Gastrocnemius medialis (tissue), 4 donors: ENCODE measurements at regions not wholly inside any gene's neighbourhood (a gene's known extent, or its start where the extent isn't known, plus 50 kb on each side); places are given as distances from the start of the nearest gene placed in this dataset.

ENCODE experiments used
- ATAC-seq, 2 donors: fragments of 150-250 bp; one replicate each; pipeline ENCODE4 v1.9.1; 2016
- DNase-seq, 2 donors: peaks; one replicate each; pipeline ENCODE4 v3.0.0-alpha.2; 2019
- H3K27ac ChIP-seq, 4 donors: fragments of 200-600 bp; sonication (generic); 1 replicate in 1 of 4; 2 replicates in 3 of 4; pipeline ENCODE4 v1.5.1; 2016 to 2018; ENCODE audit warnings: mild to moderate bottlenecking in 2 of 4, moderate library complexity in 1 of 4
- H3K27me3 ChIP-seq, 3 donors: fragments of 200-600 bp; sonication (generic) in 2 of 3; 1 replicate in 1 of 3; 2 replicates in 2 of 3; pipeline versions ENCODE4 v1.5.1 to v1.6.0; 2016 to 2019; ENCODE audit warnings: mild to moderate bottlenecking in 1 of 3, moderate library complexity in 1 of 3
- H3K36me3 ChIP-seq, 2 donors: fragments of 200-600 bp; sonication (generic) in 1 of 2; one replicate each; pipeline ENCODE4 v1.5.1; 2017 to 2018
- H3K4me1 ChIP-seq, 2 donors: fragments of 200-600 bp; sonication (generic) in 1 of 2; one replicate each; pipeline ENCODE4 v1.5.1; 2016 to 2017; ENCODE audit warnings: mild to moderate bottlenecking in 2 of 2
- H3K4me3 ChIP-seq, 4 donors: fragments of 200-600 bp; sonication (generic) in 3 of 4; 1 replicate in 1 of 4; 2 replicates in 3 of 4; pipeline ENCODE4 v1.5.1; 2016 to 2019; ENCODE audit warnings: mild to moderate bottlenecking in 2 of 4
- H3K9me3 ChIP-seq, 3 donors: fragments of 200-600 bp; sonication (generic) in 2 of 3; 1 replicate in 1 of 3; 2 replicates in 2 of 3; pipeline ENCODE4 v1.5.1; 2016 to 2019
- POLR2A ChIP-seq, 2 donors: fragments of 450-650 bp; IDR thresholded peaks; one replicate each; pipeline ENCODE4 v1.6.1; 2017; ENCODE audit warnings: antibody characterized with exemption in 2 of 2, mild to moderate bottlenecking in 2 of 2, moderate library complexity in 2 of 2
- in situ Hi-C, 4 donors: fragments of 200-750 bp; cut with MboI; loops; one replicate each; pipeline versions ENCODE4 v1.15.0 to v1.8.0; 2017; ENCODE audit warnings: low sequenced_read_pairs in 4 of 4
- intact Hi-C: fragments of 100-400 bp; cut with DNase I; formaldehyde crosslinking; loops from one replicate; pipeline ENCODE4 v1.15.1; 2023; ENCODE audit warnings: low total_unique reads
- TF ChIP-seq, protein P1 (sequence below), 5 experiments: fragments of 450-650 bp in 3 of 5; fragments of 200-600 bp in 2 of 5; sonication (generic) in 2 of 5; IDR thresholded peaks in 4 of 5; conservative IDR thresholded peaks in 1 of 5; 1 replicate in 4 of 5; 2 replicates in 1 of 5; pipeline ENCODE4 v1.5.1; 2016 to 2019; ENCODE audit warnings: antibody characterized with exemption in 5 of 5, mild to moderate bottlenecking in 3 of 5, moderate library complexity in 3 of 5

DNA sequence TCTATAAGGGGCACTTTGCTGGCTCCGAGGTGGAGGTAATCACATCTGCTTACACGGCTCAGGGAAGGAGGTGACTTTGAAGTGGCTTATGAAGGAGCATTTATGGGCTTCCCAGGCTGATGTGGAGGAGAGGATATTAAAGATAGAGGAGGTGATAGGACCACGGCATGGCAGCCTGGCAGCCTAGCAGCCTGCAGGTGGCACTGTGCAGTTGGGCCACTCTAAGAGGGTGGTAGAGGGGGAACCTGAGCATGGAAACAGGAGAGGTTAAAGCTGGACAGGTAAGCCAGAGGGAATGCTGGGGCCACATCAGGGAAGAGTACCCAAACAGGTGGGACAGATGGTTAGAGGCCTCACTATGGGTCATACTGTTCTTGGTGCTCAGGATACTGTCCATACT is 375.0 kb downstream of the WDR72 start:
- ATAC-seq (no peak), DNase-seq (no peak)
- H3K27ac ChIP-seq: no peak overlapping the region
- no peaks in the 10 kb centered on the region for H3K27me3 ChIP-seq
- TF ChIP-seq, protein P1, sequence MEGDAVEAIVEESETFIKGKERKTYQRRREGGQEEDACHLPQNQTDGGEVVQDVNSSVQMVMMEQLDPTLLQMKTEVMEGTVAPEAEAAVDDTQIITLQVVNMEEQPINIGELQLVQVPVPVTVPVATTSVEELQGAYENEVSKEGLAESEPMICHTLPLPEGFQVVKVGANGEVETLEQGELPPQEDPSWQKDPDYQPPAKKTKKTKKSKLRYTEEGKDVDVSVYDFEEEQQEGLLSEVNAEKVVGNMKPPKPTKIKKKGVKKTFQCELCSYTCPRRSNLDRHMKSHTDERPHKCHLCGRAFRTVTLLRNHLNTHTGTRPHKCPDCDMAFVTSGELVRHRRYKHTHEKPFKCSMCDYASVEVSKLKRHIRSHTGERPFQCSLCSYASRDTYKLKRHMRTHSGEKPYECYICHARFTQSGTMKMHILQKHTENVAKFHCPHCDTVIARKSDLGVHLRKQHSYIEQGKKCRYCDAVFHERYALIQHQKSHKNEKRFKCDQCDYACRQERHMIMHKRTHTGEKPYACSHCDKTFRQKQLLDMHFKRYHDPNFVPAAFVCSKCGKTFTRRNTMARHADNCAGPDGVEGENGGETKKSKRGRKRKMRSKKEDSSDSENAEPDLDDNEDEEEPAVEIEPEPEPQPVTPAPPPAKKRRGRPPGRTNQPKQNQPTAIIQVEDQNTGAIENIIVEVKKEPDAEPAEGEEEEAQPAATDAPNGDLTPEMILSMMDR (IDR thresholded peaks at IDR 0.05 in 4 of 5, conservative IDR thresholded peaks at IDR 0.05 in 1 of 5): no peak
- TF ChIP-seq POLR2A (IDR thresholded peaks at IDR 0.05): no peak
- in situ Hi-C loops: no loop called here
- no peaks in the 10 kb centered on the region for H3K4me1 ChIP-seq
- H3K36me3 ChIP-seq: no peaks in the 10 kb centered on the region
- H3K9me3 ChIP-seq: no peaks in the 10 kb centered on the region
- no peak overlapping the region for H3K4me3 ChIP-seq
- intact Hi-C loops: no loop called here

DNA sequence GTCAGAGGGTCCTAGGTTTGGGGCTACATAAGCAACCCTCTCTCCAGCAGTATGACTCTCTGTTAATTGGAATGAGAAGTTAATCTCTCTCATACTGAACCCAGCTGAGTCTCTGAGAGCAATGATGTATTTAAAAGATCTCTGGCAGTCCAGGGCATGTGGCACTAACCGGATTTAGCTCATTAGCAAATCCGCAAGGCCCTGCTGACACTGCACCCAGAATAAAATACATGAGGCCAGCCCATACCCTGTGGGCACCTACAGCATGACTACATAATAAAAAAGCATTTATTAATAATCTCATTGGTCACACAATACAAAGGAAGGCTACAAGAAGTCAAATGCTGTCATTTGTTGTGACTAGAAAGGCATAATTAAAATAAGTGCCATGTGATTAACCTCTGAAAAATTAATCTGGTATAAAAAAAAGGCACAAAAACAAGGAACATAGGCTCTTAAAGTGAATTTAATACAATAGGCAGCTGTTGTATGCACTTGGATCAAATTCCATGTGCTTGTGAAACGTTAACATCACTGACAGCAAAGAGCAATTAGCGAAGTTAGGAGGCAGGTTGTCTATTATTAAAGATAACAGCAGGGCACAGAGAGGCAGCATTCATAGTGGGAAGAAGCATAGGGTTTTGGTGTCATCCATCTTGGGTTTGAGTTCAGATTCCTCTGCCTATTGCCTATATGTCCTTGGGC is 381.2 kb downstream of the WDR72 start:
- intact Hi-C loops: no loop called here
- no peaks in the 10 kb centered on the region for H3K27me3 ChIP-seq

DNA sequence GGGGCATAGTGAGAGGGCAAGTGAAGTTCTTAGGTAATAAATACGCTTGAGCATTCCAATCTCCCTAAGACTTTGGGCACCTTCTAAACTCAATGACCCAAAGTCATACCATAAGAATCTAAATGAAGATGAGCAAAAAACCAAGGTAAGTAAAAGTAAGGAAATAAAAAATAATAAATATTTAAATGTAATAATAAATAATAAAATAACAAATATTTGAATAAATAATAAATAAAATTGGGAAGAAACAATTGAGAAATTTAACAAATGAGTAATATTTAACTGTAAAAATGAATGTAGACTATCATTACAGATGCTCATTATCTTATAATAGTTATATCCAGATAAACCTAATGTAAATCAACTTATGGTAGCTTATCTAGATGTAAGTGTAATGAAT is 391.7 kb downstream of the WDR72 start:
- TF ChIP-seq, protein P1 (IDR thresholded peaks at IDR 0.05 in 4 of 5, conservative IDR thresholded peaks at IDR 0.05 in 1 of 5): no peak
- no peak for TF ChIP-seq POLR2A (IDR thresholded peaks at IDR 0.05)
- no peak overlapping the region for H3K27ac ChIP-seq
- H3K27me3 ChIP-seq: no peaks in the 10 kb centered on the region
- intact Hi-C loops (no loop called here), in situ Hi-C loops (no loop called here)
- ATAC-seq: no peak
- DNase-seq: no peak
- no peaks in the 10 kb centered on the region for H3K4me1 ChIP-seq
- H3K36me3 ChIP-seq: no peaks in the 10 kb centered on the region
- no peaks in the 10 kb centered on the region for H3K9me3 ChIP-seq
- no peak overlapping the region for H3K4me3 ChIP-seq

More for the DNA sequence above, 381.2 kb downstream of the WDR72 start:
- Histone ChIP-seq H3K4me3 (no peak overlapping the region), H3K4me1 (no peaks in the 10 kb centered on the region), H3K27ac (no peak overlapping the region), H3K36me3 (no peaks in the 10 kb centered on the region), H3K9me3 (no peaks in the 10 kb centered on the region)
- in situ Hi-C loops: no loop called here
- no peak for ATAC-seq
- TF ChIP-seq, protein P1 (IDR thresholded peaks at IDR 0.05 in 4 of 5, conservative IDR thresholded peaks at IDR 0.05 in 1 of 5): no peak
- no peak for TF ChIP-seq POLR2A (IDR thresholded peaks at IDR 0.05)
- DNase-seq: no peak

DNA sequence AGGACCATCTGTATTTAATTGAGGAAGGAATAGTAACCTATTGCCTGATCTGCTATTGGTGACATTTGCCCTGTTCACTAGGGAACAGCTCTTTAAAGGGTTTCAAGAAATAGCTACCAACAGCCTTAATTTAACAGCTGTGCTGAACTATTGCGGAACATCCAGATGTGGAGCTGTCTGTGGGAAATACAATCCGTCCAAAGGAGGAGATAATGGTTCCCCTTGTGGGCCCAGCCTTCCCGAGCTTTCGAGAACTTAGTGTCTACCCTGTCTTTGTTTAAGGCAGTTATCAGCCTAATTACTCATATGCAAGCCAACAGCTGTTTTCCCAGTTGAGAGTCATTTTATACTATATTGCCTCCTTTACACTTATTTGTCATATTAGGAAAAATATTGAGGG is 398.6 kb downstream of the WDR72 start:
- intact Hi-C loops: no loop called here
- ATAC-seq: no peak
- no peak overlapping the region for H3K4me3 ChIP-seq
- TF ChIP-seq POLR2A (IDR thresholded peaks at IDR 0.05): no peak
- TF ChIP-seq, protein P1 (IDR thresholded peaks at IDR 0.05 in 4 of 5, conservative IDR thresholded peaks at IDR 0.05 in 1 of 5): no peak
- no peak for DNase-seq
- no peak overlapping the region for H3K27ac ChIP-seq
- no peaks in the 10 kb centered on the region for H3K9me3 ChIP-seq
- no peaks in the 10 kb centered on the region for H3K27me3 ChIP-seq
- no peaks in the 10 kb centered on the region for H3K36me3 ChIP-seq
- no peaks in the 10 kb centered on the region for H3K4me1 ChIP-seq
- in situ Hi-C loops: no loop called here

DNA sequence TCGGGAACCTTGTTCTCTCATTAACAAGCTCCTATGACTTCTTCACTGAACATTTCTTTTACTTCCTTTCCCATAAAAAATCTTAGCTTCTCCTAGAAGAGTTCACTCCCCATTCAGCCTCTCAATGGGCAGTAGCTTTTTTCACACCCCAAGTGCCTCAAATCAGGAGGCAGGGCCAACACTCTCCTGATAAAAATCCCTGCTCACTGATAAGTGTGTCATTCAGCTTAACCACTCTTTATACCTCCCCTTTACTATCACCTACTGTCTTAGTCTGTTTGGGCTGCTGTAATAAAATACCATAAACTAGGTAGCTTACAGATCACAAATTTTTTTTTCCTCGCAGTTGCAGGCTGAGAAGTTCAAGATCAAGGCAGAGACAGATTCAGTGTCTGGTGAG is 400.4 kb downstream of the WDR72 start:
- intact Hi-C loops: no loop called here
- in situ Hi-C loops: no loop called here

More for the DNA sequence above, 400.4 kb downstream of the WDR72 start:
- DNase-seq (no peak), ATAC-seq (no peak)
- Histone ChIP-seq H3K27me3 (no peaks in the 10 kb centered on the region), H3K27ac (no peak overlapping the region), H3K9me3 (no peaks in the 10 kb centered on the region), H3K4me1 (no peaks in the 10 kb centered on the region), H3K4me3 (no peak overlapping the region), H3K36me3 (no peaks in the 10 kb centered on the region)
- TF ChIP-seq, protein P1 (IDR thresholded peaks at IDR 0.05 in 4 of 5, conservative IDR thresholded peaks at IDR 0.05 in 1 of 5): no peak
- TF ChIP-seq POLR2A (IDR thresholded peaks at IDR 0.05): no peak
